Non-pigmented ciliary epithelial cell (primary cell): ENCODE measurements at regions not wholly inside any gene's neighbourhood (a gene's known extent, or its start where the extent isn't known, plus 50 kb on each side); places are given as distances from the start of the nearest gene placed in this dataset.
"Not testable (repeated sequence)": the region's sequence is repeated elsewhere in the genome, so short reads cannot be mapped to it uniquely, and the experiment has no call there.

Experiments used
- DNase-seq: peaks from one replicate; pipeline ENCODE4 v3.0.0-alpha.2; 2010; ENCODE audit warnings: low read depth

- no peak for DNase-seq
Observed at GRCh38 chr10:8310930-8311329, 256.4 kb downstream of the GATA3 start.

GRCh38 chr10:8311526-8312070 lies 257.1 kb downstream of the GATA3 start:
- DNase-seq: no peak

GRCh38 chr10:8312079-8312478 lies 257.6 kb downstream of the GATA3 start:
- DNase-seq: no peak

GRCh38 chr10:8312781-8313180 lies 258.3 kb downstream of the GATA3 start:
- no peak for DNase-seq

DNA sequence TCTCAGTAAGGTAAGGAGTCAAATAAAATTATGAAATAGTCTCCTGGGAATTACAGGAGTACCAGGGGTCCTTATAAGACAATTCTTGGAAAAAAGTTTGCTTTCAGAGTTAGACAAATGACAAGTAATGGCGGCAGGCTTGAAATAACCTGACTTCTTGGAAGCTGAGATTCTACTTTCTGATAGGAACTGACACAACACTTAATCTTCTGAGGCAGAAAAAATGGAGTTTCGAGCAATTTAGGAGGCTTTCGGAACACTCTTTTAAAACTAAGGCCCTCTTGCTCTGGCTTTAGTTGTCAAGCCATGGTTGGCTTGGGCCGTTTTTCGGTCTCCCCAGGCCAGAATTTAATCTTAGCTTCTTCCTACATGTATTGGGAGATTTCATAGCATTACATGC lies 260.0 kb downstream of the GATA3 start:
- DNase-seq: no peak

DNA sequence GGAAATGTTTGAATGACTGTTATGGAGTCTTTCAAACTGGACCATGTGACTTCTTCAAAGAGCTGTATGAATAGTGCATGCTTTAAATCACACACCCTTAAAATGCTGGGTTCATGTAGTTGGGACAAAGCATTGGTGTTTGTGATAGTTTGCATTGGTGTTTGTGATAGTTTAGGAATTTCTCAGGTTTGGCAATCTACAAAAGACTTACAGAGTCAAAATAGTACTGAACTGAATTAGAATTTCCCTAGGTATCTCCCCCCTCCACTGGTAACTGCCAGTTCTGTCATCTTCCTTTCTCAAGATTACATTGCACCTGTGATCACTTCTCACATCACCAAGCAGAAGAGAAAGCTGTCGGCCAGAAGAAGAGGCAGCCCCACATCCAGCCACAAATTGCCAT lies 261.1 kb downstream of the GATA3 start:
- no peak for DNase-seq

GRCh38 chr10:8316284-8316683 lies 261.8 kb downstream of the GATA3 start:
- DNase-seq: no peak

GRCh38 chr10:8318429-8318828 lies 263.9 kb downstream of the GATA3 start:
- not testable (repeated sequence) for DNase-seq

GRCh38 chr10:8318956-8319355 lies 264.5 kb downstream of the GATA3 start:
- no peak for DNase-seq

DNA sequence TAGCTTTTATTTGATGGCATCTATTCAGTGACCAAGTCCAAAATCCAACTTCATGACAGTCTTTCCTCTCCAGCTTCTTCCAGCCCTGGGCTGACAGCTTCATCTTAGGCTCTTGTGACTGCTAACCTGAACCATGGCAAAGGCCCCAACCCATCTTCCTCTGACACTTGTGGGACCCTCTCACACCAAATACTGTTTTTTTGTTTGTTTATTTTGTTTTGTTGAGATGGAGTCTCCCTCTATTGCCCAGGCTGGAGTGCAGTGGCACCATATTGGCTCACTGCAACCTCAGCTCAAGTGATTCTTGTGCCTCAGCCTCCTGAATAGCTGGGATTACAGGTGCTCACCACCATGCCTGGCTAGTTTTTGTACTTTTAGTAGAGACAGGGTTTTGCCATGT lies 265.2 kb downstream of the GATA3 start:
- DNase-seq: no peak

GRCh38 chr10:8321990-8322389 lies 267.5 kb downstream of the GATA3 start:
- DNase-seq: no peak

- no peak for DNase-seq
Observed at GRCh38 chr10:8323428-8324054, 269.1 kb downstream of the GATA3 start.

DNA sequence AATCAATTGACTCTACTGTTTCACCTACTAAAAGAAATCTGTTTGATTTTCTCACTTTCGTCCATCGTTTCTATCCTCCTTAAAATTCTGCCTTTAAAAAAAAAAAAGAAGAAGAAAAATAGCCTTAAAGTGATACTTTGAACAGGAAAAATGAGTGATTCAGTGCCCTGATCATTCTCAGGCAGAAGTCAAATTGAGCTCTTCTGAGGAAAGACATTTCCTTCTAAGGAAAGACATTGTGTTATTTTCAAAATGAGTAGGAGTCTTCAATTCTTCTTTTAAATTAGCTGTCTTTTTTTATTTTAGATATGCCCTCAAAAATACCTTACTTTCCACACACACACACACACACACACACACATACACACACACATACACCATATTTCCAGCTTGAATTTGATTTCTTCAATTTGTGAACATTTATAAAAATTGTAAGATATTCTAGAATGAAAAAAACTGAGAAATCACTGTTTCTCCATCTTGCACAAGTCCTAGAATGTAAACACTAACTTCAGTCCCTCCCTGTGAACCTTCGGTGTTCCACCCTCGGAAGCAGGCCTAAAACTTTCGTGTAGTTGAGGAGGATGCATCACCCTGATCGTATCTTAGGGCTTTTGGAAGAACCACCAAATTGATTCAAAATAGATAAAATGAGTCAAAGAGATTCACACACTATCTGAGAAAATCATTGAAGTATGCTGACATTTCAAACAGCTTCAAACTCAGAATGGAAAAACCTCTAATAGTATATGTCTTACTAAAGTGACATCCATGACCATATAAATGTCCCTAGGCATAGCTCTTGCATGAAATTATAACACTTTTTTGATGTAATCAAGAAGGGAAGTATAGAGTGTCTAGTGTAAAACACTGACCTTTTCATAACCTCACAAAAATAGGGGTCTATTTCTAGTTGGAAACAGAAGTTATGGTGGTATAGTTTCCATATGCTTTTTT lies 270.8 kb downstream of the GATA3 start:
- DNase-seq: no peak

GRCh38 chr10:8326396-8327139 lies 272.1 kb downstream of the GATA3 start:
- no peak for DNase-seq

DNA sequence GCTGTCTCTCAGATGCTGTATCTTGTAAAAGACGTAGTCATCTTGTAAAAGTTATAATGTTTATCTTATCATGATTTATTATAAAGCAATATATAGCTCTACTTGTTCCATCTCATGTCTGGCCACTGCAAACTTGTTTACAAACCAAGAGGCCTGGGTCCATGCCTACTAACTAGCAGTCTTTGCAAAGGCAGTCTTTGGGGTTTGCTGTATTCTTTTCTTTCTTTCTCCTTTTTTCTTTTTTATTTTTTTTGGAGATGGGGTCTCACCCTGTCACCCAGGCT lies 272.6 kb downstream of the GATA3 start:
- DNase-seq: no peak

DNA sequence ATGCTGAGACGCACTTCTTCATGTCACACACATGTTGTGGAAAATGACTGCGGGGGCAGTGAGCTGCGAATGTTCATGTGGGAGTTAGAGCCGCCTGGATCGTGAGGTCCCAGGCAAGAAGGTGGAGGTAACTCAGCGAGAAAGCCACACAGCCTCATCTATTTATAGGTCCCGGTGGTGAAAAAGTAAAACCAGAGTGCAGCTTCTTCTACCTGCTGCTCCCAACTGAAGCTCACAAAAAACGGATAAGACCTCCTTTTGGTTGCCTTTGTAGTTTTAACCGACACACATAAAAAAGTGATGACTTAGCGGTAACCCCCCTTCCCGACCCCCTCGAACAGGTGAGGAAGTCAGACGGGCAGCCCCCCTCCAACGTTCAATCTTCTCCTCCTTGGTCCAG lies 276.9 kb downstream of the GATA3 start:
- no peak for DNase-seq

DNA sequence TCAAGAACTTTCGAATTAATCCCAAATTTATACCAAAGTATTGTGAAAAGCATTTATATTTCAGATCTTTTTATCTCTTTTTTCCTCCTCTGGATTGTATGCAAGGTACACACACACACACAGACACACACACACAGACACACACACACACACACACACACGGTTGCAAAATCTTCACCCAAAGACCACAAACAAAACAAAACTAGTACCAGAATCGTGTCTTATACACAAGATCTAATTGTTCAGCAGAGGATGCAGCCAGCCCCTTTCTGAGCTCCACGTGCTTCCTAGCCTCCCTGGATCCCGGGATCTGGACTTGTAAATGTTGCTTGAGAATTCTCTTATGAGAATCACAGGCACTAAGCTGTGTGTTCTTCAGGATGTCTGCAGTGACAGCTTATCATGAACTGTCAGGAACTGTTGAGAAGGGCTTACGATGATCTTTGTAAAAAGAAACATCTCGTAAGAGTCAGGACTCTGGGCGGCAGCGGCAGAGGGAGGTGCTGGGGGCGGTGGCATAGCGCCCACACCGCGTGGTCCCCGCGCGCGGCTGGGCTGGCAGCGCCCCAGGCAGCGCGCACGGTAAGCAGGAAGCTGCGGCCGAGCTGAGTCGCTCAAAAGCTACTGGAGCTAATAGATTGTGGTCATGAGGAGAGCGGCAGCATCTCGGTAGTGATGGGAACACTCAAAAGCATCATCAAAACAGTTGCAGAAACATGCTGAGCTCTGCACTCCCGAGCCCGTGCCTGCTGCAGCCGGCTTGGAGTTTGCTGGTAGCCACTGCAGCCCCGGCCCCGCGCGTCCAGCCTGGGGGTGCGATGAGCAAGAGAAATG lies 277.6 kb downstream of the GATA3 start:
- DNase-seq: no peak

DNA sequence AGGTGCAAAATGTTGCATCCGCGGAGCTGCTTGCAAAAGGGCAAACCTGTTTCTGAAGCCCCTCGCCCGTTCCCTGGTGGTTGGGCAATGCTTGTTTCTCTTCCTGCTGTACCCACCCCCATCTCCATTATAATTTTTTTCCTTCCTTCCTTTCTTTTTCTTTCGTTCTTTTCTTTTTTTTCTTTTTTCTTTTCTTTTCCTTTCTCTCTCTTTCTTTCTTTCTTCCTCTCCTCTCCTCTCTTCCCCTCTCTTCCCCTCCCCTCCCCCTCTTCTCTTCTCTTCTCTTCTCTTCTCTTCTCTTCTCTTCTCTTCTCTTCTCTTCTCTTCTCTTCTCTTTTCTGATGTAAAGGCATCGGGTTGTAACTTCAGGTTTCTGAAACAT lies 278.2 kb downstream of the GATA3 start:
- DNase-seq: no peak

- DNase-seq: no peak
Observed at GRCh38 chr10:8334631-8335030, 280.1 kb downstream of the GATA3 start.

- no peak for DNase-seq
Observed at GRCh38 chr10:8336629-8337331, 282.3 kb downstream of the GATA3 start.

- DNase-seq: no peak
Observed at GRCh38 chr10:8337332-8337651, 282.8 kb downstream of the GATA3 start.
